ENCODE measurements at regions not wholly inside any gene's neighbourhood (a gene's known extent, or its start where the extent isn't known, plus 50 kb on each side); places are given as distances from the start of the nearest gene placed in this dataset.
A peak's percentile ranks its signal among the peaks of the same experiment; 100 is the strongest.

- no peak for TF ChIP-seq CTCF (IDR thresholded peaks at IDR 0.05)
- ATAC-seq (no peak), DNase-seq (no peak)
- no peaks in the 10 kb centered on the region for H3K9me3 ChIP-seq
- H3K27me3 ChIP-seq (ENCODE audit: low read depth) = no peaks in the 10 kb centered on the region
- H3K4me1 ChIP-seq = no peaks in the 10 kb centered on the region
- no peak overlapping the region for H3K4me3 ChIP-seq
- no peaks in the 10 kb centered on the region for H3K36me3 ChIP-seq
- intact Hi-C loops (cut with DNase I) = no loop called here
- no peak overlapping the region for H3K27ac ChIP-seq
These were observed 75.3 kb upstream of the PALMD start for GRCh38 chr1:99570486-99571089.

- H3K9me3 ChIP-seq = no peaks in the 10 kb centered on the region
- no peak for DNase-seq
These were observed 74.7 kb upstream of the PALMD start for GRCh38 chr1:99571092-99571734.

DNA sequence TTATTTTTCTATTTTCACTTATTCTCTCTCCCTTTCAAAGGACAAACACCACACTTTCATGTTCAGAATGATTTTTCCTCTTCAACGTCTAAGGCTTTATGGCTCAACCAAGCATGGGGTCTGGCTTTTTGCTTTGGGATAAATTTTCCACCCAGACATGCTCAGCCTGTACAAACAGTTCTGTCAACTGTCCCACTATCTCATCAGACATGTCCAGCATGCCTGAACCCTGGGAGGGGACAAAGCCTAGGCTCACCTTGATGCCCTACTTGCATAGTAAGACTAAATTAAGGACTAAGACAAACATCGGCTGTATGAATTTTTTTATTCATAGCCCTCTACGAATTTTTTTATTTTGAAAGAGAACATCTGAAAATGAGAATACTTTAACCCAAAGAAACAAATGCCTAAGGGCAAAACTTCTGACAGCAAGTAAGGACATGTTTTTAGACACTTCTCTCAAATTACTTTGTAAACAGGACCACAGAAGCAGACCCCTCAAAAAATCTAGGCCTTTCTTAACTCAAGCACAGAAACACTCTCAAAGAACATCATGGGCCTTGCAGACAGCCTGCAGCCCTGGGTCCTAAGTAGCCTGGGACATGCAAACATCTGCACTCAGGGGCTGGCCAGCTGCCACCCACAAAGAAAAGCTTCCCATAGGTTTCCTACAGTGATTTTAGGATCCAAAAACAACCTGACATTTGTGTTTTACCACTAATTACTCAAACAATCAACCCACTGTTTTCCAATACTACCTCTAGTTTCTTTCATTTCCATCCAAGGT is 72.3 kb upstream of the PALMD start:
- Histone ChIP-seq H3K9me3 (no peaks in the 10 kb centered on the region), H3K4me3 (no peak overlapping the region), H3K27me3 (ENCODE audit: low read depth) (no peaks in the 10 kb centered on the region), H3K4me1 (no peaks in the 10 kb centered on the region), H3K36me3 (no peaks in the 10 kb centered on the region), H3K27ac (no peak overlapping the region)
- intact Hi-C loops (cut with DNase I) = no loop called here
- DNase-seq (peak; percentile 24), ATAC-seq (no peak)
- TF ChIP-seq CTCF (IDR thresholded peaks at IDR 0.05) = no peak

More at GRCh38 chr1:99571092-99571734, 74.7 kb upstream of the PALMD start:
- no peak overlapping the region for H3K27ac ChIP-seq
- TF ChIP-seq CTCF (IDR thresholded peaks at IDR 0.05) = no peak
- no peaks in the 10 kb centered on the region for H3K36me3 ChIP-seq
- H3K4me1 ChIP-seq = no peaks in the 10 kb centered on the region
- intact Hi-C loops (cut with DNase I) = no loop called here
- H3K4me3 ChIP-seq = no peak overlapping the region
- no peak for ATAC-seq
- no peaks in the 10 kb centered on the region for H3K27me3 ChIP-seq (ENCODE audit: low read depth)

- ATAC-seq = no peak
- no peaks in the 10 kb centered on the region for H3K27me3 ChIP-seq (ENCODE audit: low read depth)
- no peak for DNase-seq
- no peak overlapping the region for H3K27ac ChIP-seq
- no peaks in the 10 kb centered on the region for H3K36me3 ChIP-seq
- TF ChIP-seq CTCF (IDR thresholded peaks at IDR 0.05) = no peak
- intact Hi-C loops (cut with DNase I) = no loop called here
- no peaks in the 10 kb centered on the region for H3K9me3 ChIP-seq
- H3K4me3 ChIP-seq = no peak overlapping the region
- no peaks in the 10 kb centered on the region for H3K4me1 ChIP-seq
These were observed 68.6 kb upstream of the PALMD start for GRCh38 chr1:99577313-99577712.

- DNase-seq (no peak), ATAC-seq (no peak)
- intact Hi-C loops (cut with DNase I) = no loop called here
- Histone ChIP-seq H3K4me3 (no peak overlapping the region), H3K9me3 (no peaks in the 10 kb centered on the region), H3K36me3 (no peaks in the 10 kb centered on the region), H3K4me1 (no peaks in the 10 kb centered on the region), H3K27me3 (ENCODE audit: low read depth) (no peaks in the 10 kb centered on the region), H3K27ac (no peak overlapping the region)
- no peak for TF ChIP-seq CTCF (IDR thresholded peaks at IDR 0.05)
These were observed 66.2 kb upstream of the PALMD start for GRCh38 chr1:99579691-99580172.
